GM12878 (cell line): ENCODE measurements at regions not wholly inside any gene's neighbourhood (a gene's known extent, or its start where the extent isn't known, plus 50 kb on each side); places are given as distances from the start of the nearest gene placed in this dataset.

ENCODE experiments used
- ESRRA ChIP-seq: IDR thresholded peaks from 2 replicates; pipeline ENCODE4 v1.6.1; 2012; ENCODE audit warnings: mild to moderate bottlenecking, low read length, improper control_type of control experiment
- MTA2 ChIP-seq: fragments of 450-650 bp; IDR thresholded peaks from 2 replicates; pipeline ENCODE4 v1.6.1; 2016; ENCODE audit warnings: low read depth, mild to moderate bottlenecking, moderate library complexity
- MTA3 ChIP-seq: IDR thresholded peaks from 2 replicates; pipeline ENCODE4 v1.6.1; 2012; ENCODE audit warnings: low read length, inconsistent platforms, borderline replicate concordance
- PAX5 ChIP-seq: IDR thresholded peaks from 2 replicates; pipeline ENCODE4 v1.6.1; 2011; ENCODE audit warnings: low read depth, low read length, borderline replicate concordance
- POU2F2 ChIP-seq: IDR thresholded peaks from 3 replicates; pipeline ENCODE4 v1.6.1; 2011; ENCODE audit warnings: low read depth, mild to moderate bottlenecking, low read length, borderline replicate concordance
- ZNF24 ChIP-seq: fragments of 450-650 bp; IDR thresholded peaks from 2 replicates; pipeline ENCODE4 v1.6.1; 2017; ENCODE audit warnings: antibody characterized with exemption, mild to moderate bottlenecking
- TF ChIP-seq, protein P1 (sequence below): fragments of 450-650 bp; IDR thresholded peaks from 2 replicates; pipeline ENCODE4 v1.6.1; 2017; ENCODE audit warnings: mild to moderate bottlenecking, moderate library complexity
- TF ChIP-seq, protein P2 (sequence below): IDR thresholded peaks from 2 replicates; pipeline ENCODE4 v1.6.1; 2012; ENCODE audit warnings: low read length, inconsistent platforms

DNA sequence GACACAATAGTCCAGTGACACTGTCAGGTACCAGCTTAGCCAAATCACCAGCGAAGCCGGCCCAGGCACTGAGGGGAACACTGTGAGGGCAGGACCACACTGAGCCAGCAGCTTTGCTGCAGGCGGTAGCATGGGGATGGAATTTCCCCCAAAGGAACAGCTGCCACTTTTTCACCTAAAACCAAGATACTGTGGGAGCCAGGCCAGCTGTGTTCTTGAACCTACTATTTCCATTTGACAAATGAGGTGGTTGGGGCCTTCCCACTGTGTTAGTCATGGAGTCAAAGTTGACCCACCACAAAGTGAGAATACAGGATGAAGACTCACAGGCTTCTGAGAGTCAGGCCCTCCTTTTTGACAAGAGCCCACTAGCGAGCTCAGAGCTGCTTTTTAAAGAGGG is 70.7 kb upstream of the SH3RF1 start (continued):
- TF ChIP-seq, protein P1, sequence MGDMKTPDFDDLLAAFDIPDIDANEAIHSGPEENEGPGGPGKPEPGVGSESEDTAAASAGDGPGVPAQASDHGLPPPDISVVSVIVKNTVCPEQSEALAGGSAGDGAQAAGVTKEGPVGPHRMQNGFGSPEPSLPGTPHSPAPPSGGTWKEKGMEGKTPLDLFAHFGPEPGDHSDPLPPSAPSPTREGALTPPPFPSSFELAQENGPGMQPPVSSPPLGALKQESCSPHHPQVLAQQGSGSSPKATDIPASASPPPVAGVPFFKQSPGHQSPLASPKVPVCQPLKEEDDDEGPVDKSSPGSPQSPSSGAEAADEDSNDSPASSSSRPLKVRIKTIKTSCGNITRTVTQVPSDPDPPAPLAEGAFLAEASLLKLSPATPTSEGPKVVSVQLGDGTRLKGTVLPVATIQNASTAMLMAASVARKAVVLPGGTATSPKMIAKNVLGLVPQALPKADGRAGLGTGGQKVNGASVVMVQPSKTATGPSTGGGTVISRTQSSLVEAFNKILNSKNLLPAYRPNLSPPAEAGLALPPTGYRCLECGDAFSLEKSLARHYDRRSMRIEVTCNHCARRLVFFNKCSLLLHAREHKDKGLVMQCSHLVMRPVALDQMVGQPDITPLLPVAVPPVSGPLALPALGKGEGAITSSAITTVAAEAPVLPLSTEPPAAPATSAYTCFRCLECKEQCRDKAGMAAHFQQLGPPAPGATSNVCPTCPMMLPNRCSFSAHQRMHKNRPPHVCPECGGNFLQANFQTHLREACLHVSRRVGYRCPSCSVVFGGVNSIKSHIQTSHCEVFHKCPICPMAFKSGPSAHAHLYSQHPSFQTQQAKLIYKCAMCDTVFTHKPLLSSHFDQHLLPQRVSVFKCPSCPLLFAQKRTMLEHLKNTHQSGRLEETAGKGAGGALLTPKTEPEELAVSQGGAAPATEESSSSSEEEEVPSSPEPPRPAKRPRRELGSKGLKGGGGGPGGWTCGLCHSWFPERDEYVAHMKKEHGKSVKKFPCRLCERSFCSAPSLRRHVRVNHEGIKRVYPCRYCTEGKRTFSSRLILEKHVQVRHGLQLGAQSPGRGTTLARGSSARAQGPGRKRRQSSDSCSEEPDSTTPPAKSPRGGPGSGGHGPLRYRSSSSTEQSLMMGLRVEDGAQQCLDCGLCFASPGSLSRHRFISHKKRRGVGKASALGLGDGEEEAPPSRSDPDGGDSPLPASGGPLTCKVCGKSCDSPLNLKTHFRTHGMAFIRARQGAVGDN = peak; percentile 56; the same call in 1 of the 2 replicates
- peak; percentile 70 for TF ChIP-seq MTA2
- TF ChIP-seq, protein P2, sequence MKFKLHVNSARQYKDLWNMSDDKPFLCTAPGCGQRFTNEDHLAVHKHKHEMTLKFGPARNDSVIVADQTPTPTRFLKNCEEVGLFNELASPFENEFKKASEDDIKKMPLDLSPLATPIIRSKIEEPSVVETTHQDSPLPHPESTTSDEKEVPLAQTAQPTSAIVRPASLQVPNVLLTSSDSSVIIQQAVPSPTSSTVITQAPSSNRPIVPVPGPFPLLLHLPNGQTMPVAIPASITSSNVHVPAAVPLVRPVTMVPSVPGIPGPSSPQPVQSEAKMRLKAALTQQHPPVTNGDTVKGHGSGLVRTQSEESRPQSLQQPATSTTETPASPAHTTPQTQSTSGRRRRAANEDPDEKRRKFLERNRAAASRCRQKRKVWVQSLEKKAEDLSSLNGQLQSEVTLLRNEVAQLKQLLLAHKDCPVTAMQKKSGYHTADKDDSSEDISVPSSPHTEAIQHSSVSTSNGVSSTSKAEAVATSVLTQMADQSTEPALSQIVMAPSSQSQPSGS = peak; percentile 81; the same call in 1 of the 2 replicates
- peak; percentile 54; the same call in 1 of the 3 replicates for TF ChIP-seq POU2F2
- peak; percentile 67; the same call in 1 of the 2 replicates for TF ChIP-seq MTA3
- TF ChIP-seq PAX5 = peak; percentile 63; the same call in 1 of the 2 replicates
- TF ChIP-seq ESRRA = no peak
- 0 out of 2 replicates have a peak, but pooled peaks have one; percentile 14 for TF ChIP-seq ZNF24
